OCI-LY1 (cell line): ENCODE measurements at regions not wholly inside any gene's neighbourhood (a gene's known extent, or its start where the extent isn't known, plus 50 kb on each side); places are given as distances from the start of the nearest gene placed in this dataset.

Experiments used
- H2AFZ ChIP-seq: fragments of 200-600 bp; sonication (generic), shearing (Covaris generic); 2 replicates; pipeline ENCODE4 v1.6.0; 2014; ENCODE audit warnings: antibody characterized with exemption, mild to moderate bottlenecking, low read length
- H3F3A ChIP-seq: fragments of 200-600 bp; sonication (generic), shearing (Covaris generic); 2 replicates; pipeline ENCODE4 v1.6.0; 2014; ENCODE audit warnings: mild to moderate bottlenecking, antibody characterized with exemption, low read length, moderate library complexity; ENCODE audit not compliant: insufficient read depth
- H3K27ac ChIP-seq: fragments of 200-600 bp; sonication (generic); 2 replicates; pipeline ENCODE4 v1.5.1; 2014; ENCODE audit warnings: low read length, mixed run types, mild to moderate bottlenecking, low read depth; ENCODE audit not compliant: poor library complexity, severe bottlenecking
- H3K27me3 ChIP-seq: fragments of 200-600 bp; sonication (generic); 2 replicates; pipeline ENCODE4 v1.6.0; 2014; ENCODE audit warnings: antibody characterized with exemption, mild to moderate bottlenecking, low read length, moderate library complexity; ENCODE audit not compliant: insufficient read depth
- H3K36me3 ChIP-seq: fragments of 200-600 bp; sonication (generic); 2 replicates; pipeline ENCODE4 v1.6.1; 2014; ENCODE audit warnings: mild to moderate bottlenecking, antibody characterized with exemption, low read length, moderate library complexity, mixed read lengths; ENCODE audit not compliant: insufficient read depth
- H3K4me1 ChIP-seq: fragments of 200-600 bp; sonication (generic); 2 replicates; pipeline ENCODE4 v1.5.1; 2014; ENCODE audit warnings: mild to moderate bottlenecking, low read length, moderate library complexity; ENCODE audit not compliant: insufficient read depth, severe bottlenecking
- H3K4me2 ChIP-seq: fragments of 200-600 bp; sonication (generic), shearing (Covaris generic); 2 replicates; pipeline ENCODE4 v1.6.1; 2014; ENCODE audit warnings: low read length
- H3K4me3 ChIP-seq: fragments of 200-600 bp; sonication (generic); 2 replicates; pipeline ENCODE4 v1.5.1; 2014; ENCODE audit warnings: low read length, low read depth, mild to moderate bottlenecking, mixed read lengths; ENCODE audit not compliant: poor library complexity, severe bottlenecking
- H3K79me2 ChIP-seq: fragments of 200-600 bp; shearing (Covaris generic); 2 replicates; pipeline ENCODE4 v1.6.1; 2016; ENCODE audit warnings: mixed run types, low read length, mixed read lengths; ENCODE audit not compliant: insufficient read depth
- H3K9ac ChIP-seq: fragments of 200-600 bp; sonication (generic), shearing (Covaris generic); 2 replicates; pipeline ENCODE4 v1.6.1; 2014; ENCODE audit warnings: mild to moderate bottlenecking, low read length, mixed read lengths
- H3K9me2 ChIP-seq: fragments of 200-600 bp; sonication (generic), shearing (Covaris generic); 2 replicates; pipeline ENCODE4 v1.6.1; 2014; ENCODE audit warnings: low read depth, mild to moderate bottlenecking, low read length, mixed read lengths
- H3K9me3 ChIP-seq: fragments of 200-600 bp; shearing (Covaris generic); 2 replicates; pipeline ENCODE4 v1.6.1; 2014; ENCODE audit warnings: low read length, mixed read lengths
- H4K20me1 ChIP-seq: fragments of 200-600 bp; sonication (generic), shearing (Covaris generic); 2 replicates; pipeline ENCODE4 v1.6.0; 2016; ENCODE audit warnings: mild to moderate bottlenecking, low read length; ENCODE audit not compliant: insufficient read depth
- CTCF ChIP-seq: fragments of 200-600 bp; sonication (generic), shearing (Covaris generic); IDR thresholded peaks from 2 replicates; pipeline ENCODE4 v1.5.1; 2017; ENCODE audit warnings: mild to moderate bottlenecking, antibody characterized with exemption, low read length, moderate library complexity, mixed read lengths
- EZH2 ChIP-seq: fragments of 200-600 bp; sonication (generic), shearing (Covaris generic); IDR thresholded peaks from 2 replicates; pipeline ENCODE4 v1.8.0; 2017; ENCODE audit warnings: borderline replicate concordance, mixed run types, mild to moderate bottlenecking, antibody characterized with exemption, low read length, moderate library complexity, mixed read lengths

- Histone ChIP-seq H4K20me1 (no peaks in the 10 kb centered on the region), H3K9me3 (no peaks in the 10 kb centered on the region), H3K9ac (no peak overlapping the region), H3K4me1 (no peaks in the 10 kb centered on the region), H3K9me2 (no peaks in the 10 kb centered on the region), H3K79me2 (no peaks in the 10 kb centered on the region), H3K27me3 (no peaks in the 10 kb centered on the region), H3K4me2 (no peak overlapping the region), H3K36me3 (no peaks in the 10 kb centered on the region), H3F3A (no peaks in the 10 kb centered on the region), H2AFZ (no peak overlapping the region), H3K27ac (no peak overlapping the region), H3K4me3 (no peak overlapping the region)
- TF ChIP-seq EZH2 (no peak), CTCF (no peak)
These were observed 645.6 kb upstream of the LUZP2 start for GRCh38 chr11:23851216-23851615.

- Histone ChIP-seq H3K4me1 (no peaks in the 10 kb centered on the region), H3K9me3 (no peaks in the 10 kb centered on the region), H3K27ac (no peak overlapping the region), H3K27me3 (no peaks in the 10 kb centered on the region), H3K9me2 (no peaks in the 10 kb centered on the region), H3K4me3 (no peak overlapping the region), H3K4me2 (no peak overlapping the region), H3F3A (no peaks in the 10 kb centered on the region), H3K9ac (no peak overlapping the region), H3K79me2 (no peaks in the 10 kb centered on the region), H3K36me3 (no peaks in the 10 kb centered on the region), H4K20me1 (no peaks in the 10 kb centered on the region), H2AFZ (no peak overlapping the region)
- no peak for TF ChIP-seq CTCF
- no peak for TF ChIP-seq EZH2
These were observed 640.2 kb upstream of the LUZP2 start for GRCh38 chr11:23856654-23857053.

- no peaks in the 10 kb centered on the region for H4K20me1 ChIP-seq
- no peak overlapping the region for H3K4me2 ChIP-seq
- no peak overlapping the region for H2AFZ ChIP-seq
- no peak overlapping the region for H3K9ac ChIP-seq
- no peaks in the 10 kb centered on the region for H3K9me2 ChIP-seq
- H3K4me1 ChIP-seq, result no peaks in the 10 kb centered on the region
- no peak for TF ChIP-seq EZH2
- no peak for TF ChIP-seq CTCF
- H3K4me3 ChIP-seq, result no peak overlapping the region
- no peak overlapping the region for H3K27ac ChIP-seq
- no peaks in the 10 kb centered on the region for H3F3A ChIP-seq
- no peaks in the 10 kb centered on the region for H3K27me3 ChIP-seq
- H3K9me3 ChIP-seq, result no peaks in the 10 kb centered on the region
- no peaks in the 10 kb centered on the region for H3K36me3 ChIP-seq
- H3K79me2 ChIP-seq, result no peaks in the 10 kb centered on the region
These were observed 637.8 kb upstream of the LUZP2 start for GRCh38 chr11:23859087-23859486.
